ENCODE measurements at regions not wholly inside any gene's neighbourhood (a gene's known extent, or its start where the extent isn't known, plus 50 kb on each side); places are given as distances from the start of the nearest gene placed in this dataset.
"Not testable (repeated sequence)": the region's sequence is repeated elsewhere in the genome, so short reads cannot be mapped to it uniquely, and the experiment has no call there.

- ATAC-seq = no peak
- DNase-seq = no peak
These were observed 395.2 kb upstream of the TOM1L1 start for GRCh38 chr17:54505404-54505803.

GRCh38 chr17:54518706-54519105 is 381.9 kb upstream of the TOM1L1 start:
- no peak for DNase-seq
- no peak for ATAC-seq

- DNase-seq (no peak), ATAC-seq (no peak)
These were observed 379.5 kb upstream of the TOM1L1 start for GRCh38 chr17:54521137-54521536.

- ATAC-seq (no peak), DNase-seq (no peak)
These were observed 376.2 kb upstream of the TOM1L1 start for GRCh38 chr17:54524501-54524900.

- ATAC-seq (no peak), DNase-seq (no peak)
These were observed 372.7 kb upstream of the TOM1L1 start for GRCh38 chr17:54527941-54528340.

- DNase-seq = no peak
- ATAC-seq = no peak
These were observed 370.3 kb upstream of the TOM1L1 start for GRCh38 chr17:54530398-54530797.

- DNase-seq = no peak
- ATAC-seq = no peak
These were observed 364.3 kb upstream of the TOM1L1 start for GRCh38 chr17:54536306-54536705.

- ATAC-seq (no peak), DNase-seq (no peak)
These were observed 363.0 kb upstream of the TOM1L1 start for GRCh38 chr17:54537656-54538055.

- no peak for ATAC-seq
These were observed 356.4 kb upstream of the TOM1L1 start for GRCh38 chr17:54544249-54544648.

GRCh38 chr17:54559883-54560282 is 340.8 kb upstream of the TOM1L1 start:
- no peak for ATAC-seq
- DNase-seq = no peak

More at GRCh38 chr17:54544249-54544648, 356.4 kb upstream of the TOM1L1 start:
- no peak for DNase-seq

GRCh38 chr17:54608634-54609155 is 292.0 kb upstream of the TOM1L1 start:
- ATAC-seq (no peak), DNase-seq (no peak)

- ATAC-seq = no peak
- no peak for DNase-seq
These were observed 280.2 kb upstream of the TOM1L1 start for GRCh38 chr17:54620399-54620978.

GRCh38 chr17:54623746-54624145 is 276.9 kb upstream of the TOM1L1 start:
- DNase-seq (no peak), ATAC-seq (no peak)

- ATAC-seq (no peak), DNase-seq (no peak)
These were observed 274.4 kb upstream of the TOM1L1 start for GRCh38 chr17:54626146-54626703.

- DNase-seq, ATAC-seq: not testable (repeated sequence)
These were observed 261.2 kb upstream of the TOM1L1 start for GRCh38 chr17:54639426-54639825.

GRCh38 chr17:54662978-54663876 is 237.4 kb upstream of the TOM1L1 start:
- no peak for DNase-seq
- no peak for ATAC-seq

GRCh38 chr17:54666559-54666958 is 234.1 kb upstream of the TOM1L1 start:
- DNase-seq (no peak), ATAC-seq (no peak)

GRCh38 chr17:54678158-54678557 is 222.5 kb upstream of the TOM1L1 start:
- DNase-seq (no peak), ATAC-seq (no peak)

- no peak for DNase-seq
- ATAC-seq = no peak
These were observed 220.2 kb upstream of the TOM1L1 start for GRCh38 chr17:54680410-54680809.

- ATAC-seq = no peak
- no peak for DNase-seq
These were observed 206.3 kb upstream of the TOM1L1 start for GRCh38 chr17:54694287-54694887.

GRCh38 chr17:54712798-54713197 is 187.9 kb upstream of the TOM1L1 start:
- not testable (repeated sequence) for DNase-seq, ATAC-seq

- ATAC-seq (no peak), DNase-seq (no peak)
These were observed 182.4 kb upstream of the TOM1L1 start for GRCh38 chr17:54718286-54718685.

- no peak for DNase-seq
- no peak for ATAC-seq
These were observed 173.0 kb upstream of the TOM1L1 start for GRCh38 chr17:54727624-54728023.
